Activated CD4-positive, alpha-beta T cell treated with anti-CD3 and anti-CD28 coated beads, Interleukin-2, amount 10 ng/mL, durations not matched to agents 24 days and 14 days (primary cell): ENCODE measurements at regions not wholly inside any gene's neighbourhood (a gene's known extent, or its start where the extent isn't known, plus 50 kb on each side); places are given as distances from the start of the nearest gene placed in this dataset.

Source experiments
- DNase-seq: peaks from one replicate; pipeline ENCODE4 v3.0.0; 2022
- H3K27ac Mint-ChIP-seq: one replicate; pipeline ENCODE4 v1.8.0; 2022; ENCODE audit warnings: mild to moderate bottlenecking, mixed read lengths
- H3K27me3 Mint-ChIP-seq: one replicate; pipeline ENCODE4 v1.8.0; 2022; ENCODE audit warnings: mixed read lengths
- H3K36me3 Mint-ChIP-seq: one replicate; pipeline ENCODE4 v1.8.0; 2022; ENCODE audit warnings: low read depth, mild to moderate bottlenecking, mixed read lengths
- H3K4me1 Mint-ChIP-seq: one replicate; pipeline ENCODE4 v1.8.0; 2021; ENCODE audit warnings: mixed read lengths
- H3K4me3 Mint-ChIP-seq: one replicate; pipeline ENCODE4 v1.8.0; 2022; ENCODE audit warnings: mild to moderate bottlenecking, moderate library complexity, mixed read lengths
- H3K9me3 Mint-ChIP-seq: one replicate; pipeline ENCODE4 v1.8.0; 2021; ENCODE audit warnings: mixed read lengths
- intact Hi-C: fragments of 100-400 bp; cut with micrococcal nuclease; formaldehyde crosslinking; loops from one replicate; pipeline ENCODE4 v1.15.1; 2023

DNA sequence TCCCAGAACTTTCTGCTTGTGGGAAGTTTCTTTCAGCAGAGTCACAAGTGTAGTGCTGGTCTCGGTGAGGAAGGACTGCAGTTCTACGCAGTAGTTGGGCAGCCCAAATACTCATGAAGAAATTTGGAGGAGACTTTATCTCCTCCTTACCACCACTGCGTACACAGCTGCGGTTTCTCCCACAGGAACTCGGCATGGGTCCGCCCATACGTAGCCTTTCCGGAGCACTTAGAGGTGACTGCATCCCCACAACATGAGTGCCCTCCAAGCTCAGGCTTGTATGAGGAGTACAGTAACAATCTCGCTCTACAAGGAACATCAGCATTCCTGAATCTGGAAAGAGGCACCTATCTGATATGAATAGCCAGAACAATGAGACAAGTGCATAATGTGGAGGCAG lies 549.2 kb upstream of the SEMA3D start:
- no peak for DNase-seq
- no peaks in the 10 kb centered on the region for H3K9me3 Mint-ChIP-seq
- H3K36me3 Mint-ChIP-seq = no peaks in the 10 kb centered on the region
- no peaks in the 10 kb centered on the region for H3K27me3 Mint-ChIP-seq
- no peak overlapping the region for H3K27ac Mint-ChIP-seq
- H3K4me3 Mint-ChIP-seq = no peak overlapping the region
- H3K4me1 Mint-ChIP-seq = no peaks in the 10 kb centered on the region
- intact Hi-C loops = no loop called here

DNA sequence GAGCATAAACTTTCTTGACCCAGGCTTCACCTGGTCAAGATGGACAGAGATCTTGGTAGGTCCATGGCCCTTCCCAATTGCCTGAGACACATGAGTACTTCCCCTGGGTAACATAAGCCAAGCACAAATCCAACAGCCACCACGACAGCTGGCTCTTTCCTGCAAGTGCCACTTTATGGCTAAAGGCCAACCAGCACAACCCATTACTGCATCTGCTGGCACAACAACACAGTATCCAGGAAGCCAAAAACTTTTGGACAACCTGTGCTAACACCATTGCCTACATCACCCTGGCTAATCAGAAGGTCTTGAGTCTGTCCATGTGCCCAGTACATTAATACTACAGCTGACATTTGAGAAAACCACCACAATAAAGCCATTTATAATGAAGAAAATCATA lies 548.0 kb upstream of the SEMA3D start:
- H3K27ac Mint-ChIP-seq = no peak overlapping the region
- no peaks in the 10 kb centered on the region for H3K9me3 Mint-ChIP-seq
- no peaks in the 10 kb centered on the region for H3K27me3 Mint-ChIP-seq
- no peak for DNase-seq
- H3K4me3 Mint-ChIP-seq = no peak overlapping the region
- no peaks in the 10 kb centered on the region for H3K36me3 Mint-ChIP-seq
- H3K4me1 Mint-ChIP-seq = no peaks in the 10 kb centered on the region
- intact Hi-C loops = no loop called here

GRCh38 chr7:85733169-85733915 lies 546.5 kb upstream of the SEMA3D start:
- intact Hi-C loops = no loop called here
- Mint-ChIP-seq H3K27ac (no peak overlapping the region), H3K4me3 (no peak overlapping the region), H3K9me3 (no peaks in the 10 kb centered on the region), H3K4me1 (no peaks in the 10 kb centered on the region), H3K27me3 (no peaks in the 10 kb centered on the region), H3K36me3 (no peaks in the 10 kb centered on the region)
- DNase-seq = no peak

- no peak overlapping the region for H3K4me3 Mint-ChIP-seq
- no peaks in the 10 kb centered on the region for H3K4me1 Mint-ChIP-seq
- no peak overlapping the region for H3K27ac Mint-ChIP-seq
- H3K9me3 Mint-ChIP-seq = no peaks in the 10 kb centered on the region
- H3K27me3 Mint-ChIP-seq = no peaks in the 10 kb centered on the region
- DNase-seq = no peak
- no peaks in the 10 kb centered on the region for H3K36me3 Mint-ChIP-seq
- intact Hi-C loops = no loop called here
These were observed 543.2 kb upstream of the SEMA3D start for GRCh38 chr7:85730012-85730411.

- intact Hi-C loops = no loop called here
- no peaks in the 10 kb centered on the region for H3K36me3 Mint-ChIP-seq
- no peak for DNase-seq
- no peak overlapping the region for H3K27ac Mint-ChIP-seq
- H3K4me1 Mint-ChIP-seq = no peaks in the 10 kb centered on the region
- no peaks in the 10 kb centered on the region for H3K27me3 Mint-ChIP-seq
- H3K9me3 Mint-ChIP-seq = no peaks in the 10 kb centered on the region
- no peak overlapping the region for H3K4me3 Mint-ChIP-seq
These were observed 538.2 kb upstream of the SEMA3D start for GRCh38 chr7:85725026-85725425.

GRCh38 chr7:85719981-85720953 lies 533.4 kb upstream of the SEMA3D start:
- intact Hi-C loops = no loop called here
- H3K4me3 Mint-ChIP-seq = no peak overlapping the region
- H3K36me3 Mint-ChIP-seq = no peaks in the 10 kb centered on the region

DNA sequence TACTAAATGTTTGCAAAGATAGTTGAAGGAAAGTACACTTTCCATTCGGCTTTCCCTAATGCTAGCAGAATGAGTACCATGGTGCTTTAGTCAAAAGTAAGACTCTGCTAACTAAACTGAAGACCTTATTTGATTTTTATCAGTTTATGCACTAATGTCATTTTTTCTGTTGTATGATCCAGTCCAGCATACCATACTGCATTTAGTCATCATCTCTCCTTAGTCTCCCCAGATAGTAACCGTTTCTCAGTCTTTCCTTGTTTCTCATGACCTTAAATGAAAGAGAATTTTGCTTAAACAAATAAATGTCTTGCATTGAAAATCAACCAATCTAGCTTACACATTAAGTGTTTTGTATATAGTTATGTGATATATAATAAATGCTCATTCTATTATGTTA lies 529.5 kb upstream of the SEMA3D start:
- no peaks in the 10 kb centered on the region for H3K4me1 Mint-ChIP-seq
- H3K9me3 Mint-ChIP-seq = no peaks in the 10 kb centered on the region
- no peak overlapping the region for H3K4me3 Mint-ChIP-seq
- intact Hi-C loops = no loop called here
- H3K36me3 Mint-ChIP-seq = no peaks in the 10 kb centered on the region
- DNase-seq = no peak
- H3K27ac Mint-ChIP-seq = no peak overlapping the region
- no peaks in the 10 kb centered on the region for H3K27me3 Mint-ChIP-seq

More at GRCh38 chr7:85719981-85720953, 533.4 kb upstream of the SEMA3D start:
- no peaks in the 10 kb centered on the region for H3K4me1 Mint-ChIP-seq
- no peak for DNase-seq
- no peaks in the 10 kb centered on the region for H3K9me3 Mint-ChIP-seq
- no peaks in the 10 kb centered on the region for H3K27me3 Mint-ChIP-seq
- H3K27ac Mint-ChIP-seq = no peak overlapping the region

GRCh38 chr7:85714951-85715350 lies 528.1 kb upstream of the SEMA3D start:
- Mint-ChIP-seq H3K36me3 (no peaks in the 10 kb centered on the region), H3K4me1 (no peaks in the 10 kb centered on the region), H3K9me3 (no peaks in the 10 kb centered on the region), H3K27ac (no peak overlapping the region), H3K27me3 (no peaks in the 10 kb centered on the region), H3K4me3 (no peak overlapping the region)
- intact Hi-C loops = no loop called here
- DNase-seq = no peak

DNA sequence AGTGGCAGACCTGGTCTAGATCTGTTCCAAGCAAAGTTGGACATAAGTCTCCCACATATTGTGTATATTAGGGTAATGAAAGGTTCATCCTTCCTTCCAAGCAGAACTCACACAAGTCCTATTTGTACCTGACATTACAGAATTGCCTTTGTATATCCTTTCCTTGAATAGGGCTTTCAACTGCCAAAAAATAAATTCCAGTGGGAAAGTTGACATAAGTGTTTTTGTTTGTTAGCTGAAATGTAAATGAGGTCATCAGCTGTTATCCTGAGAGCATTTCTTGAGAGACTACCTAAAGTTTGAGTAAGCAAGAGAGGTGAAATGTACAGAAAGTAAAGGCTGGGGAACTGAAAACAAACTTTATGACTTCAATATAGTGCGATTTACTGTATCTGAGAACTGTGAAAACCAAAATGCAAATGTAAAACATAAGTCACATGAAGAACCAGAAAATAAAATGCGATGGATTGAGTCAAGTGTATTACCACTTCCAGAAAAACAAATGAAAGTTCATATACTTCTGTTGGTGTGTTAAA lies 527.3 kb upstream of the SEMA3D start:
- no peak for DNase-seq
- intact Hi-C loops = no loop called here
- H3K36me3 Mint-ChIP-seq = no peaks in the 10 kb centered on the region
- H3K4me3 Mint-ChIP-seq = no peak overlapping the region
- H3K27ac Mint-ChIP-seq = no peak overlapping the region
- no peaks in the 10 kb centered on the region for H3K4me1 Mint-ChIP-seq
- no peaks in the 10 kb centered on the region for H3K27me3 Mint-ChIP-seq
- H3K9me3 Mint-ChIP-seq = no peaks in the 10 kb centered on the region

GRCh38 chr7:85713171-85713570 lies 526.3 kb upstream of the SEMA3D start:
- no peak overlapping the region for H3K27ac Mint-ChIP-seq
- H3K4me3 Mint-ChIP-seq = no peak overlapping the region

DNA sequence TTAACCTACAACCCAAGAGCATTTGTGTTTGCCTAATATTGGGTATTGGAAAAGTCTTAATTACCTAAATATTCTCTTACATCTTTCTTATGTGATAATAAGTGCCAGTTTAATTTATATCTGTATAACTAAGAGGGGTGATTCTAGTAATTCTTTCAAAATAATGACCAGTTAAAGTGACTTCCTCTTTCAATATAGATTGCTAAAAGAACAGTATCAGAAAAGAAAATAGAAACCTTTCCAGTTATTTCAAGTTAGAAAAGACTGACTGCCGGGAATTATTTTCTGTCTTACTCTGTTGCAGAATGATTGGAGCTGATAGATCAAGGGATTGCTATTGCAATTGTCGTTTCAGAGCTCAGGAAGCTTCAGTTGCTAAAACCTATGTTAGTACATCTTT lies 525.0 kb upstream of the SEMA3D start:
- H3K27me3 Mint-ChIP-seq = no peaks in the 10 kb centered on the region
- H3K4me1 Mint-ChIP-seq = no peaks in the 10 kb centered on the region
- no peak for DNase-seq

More at GRCh38 chr7:85713171-85713570, 526.3 kb upstream of the SEMA3D start:
- Mint-ChIP-seq H3K9me3 (no peaks in the 10 kb centered on the region), H3K36me3 (no peaks in the 10 kb centered on the region), H3K4me1 (no peaks in the 10 kb centered on the region), H3K27me3 (no peaks in the 10 kb centered on the region)
- intact Hi-C loops = no loop called here
- no peak for DNase-seq

GRCh38 chr7:85710960-85711359 lies 524.1 kb upstream of the SEMA3D start:
- intact Hi-C loops = no loop called here
- H3K27me3 Mint-ChIP-seq = no peaks in the 10 kb centered on the region
- no peaks in the 10 kb centered on the region for H3K9me3 Mint-ChIP-seq
- no peaks in the 10 kb centered on the region for H3K4me1 Mint-ChIP-seq
- no peak for DNase-seq
- no peak overlapping the region for H3K27ac Mint-ChIP-seq
- no peaks in the 10 kb centered on the region for H3K36me3 Mint-ChIP-seq
- no peak overlapping the region for H3K4me3 Mint-ChIP-seq

More for the DNA sequence above, 525.0 kb upstream of the SEMA3D start:
- no peaks in the 10 kb centered on the region for H3K36me3 Mint-ChIP-seq
- H3K9me3 Mint-ChIP-seq = no peaks in the 10 kb centered on the region
- no peak overlapping the region for H3K27ac Mint-ChIP-seq
- no peak overlapping the region for H3K4me3 Mint-ChIP-seq
- intact Hi-C loops = no loop called here

DNA sequence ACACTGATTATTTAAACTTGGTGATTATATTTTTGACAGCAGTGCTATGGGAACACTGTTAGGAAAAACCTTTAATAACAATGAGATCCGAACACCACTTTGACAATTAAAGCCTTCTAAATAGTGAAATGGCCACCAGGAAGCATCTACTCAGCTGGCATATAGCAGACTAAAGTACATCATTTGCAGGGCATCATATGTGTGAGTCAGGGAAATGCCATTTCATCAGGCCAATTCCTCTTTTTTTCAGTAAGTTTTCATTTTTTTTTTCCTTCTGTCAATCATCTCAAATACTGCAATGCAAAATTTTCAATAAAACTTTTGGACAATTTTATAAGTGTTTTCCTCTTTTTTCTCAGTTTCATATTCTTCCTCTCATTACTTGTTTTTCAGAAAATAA lies 521.4 kb upstream of the SEMA3D start:
- no peak overlapping the region for H3K27ac Mint-ChIP-seq
- no peak for DNase-seq
- H3K4me1 Mint-ChIP-seq = no peaks in the 10 kb centered on the region
- no peaks in the 10 kb centered on the region for H3K36me3 Mint-ChIP-seq
- intact Hi-C loops = no loop called here
- H3K27me3 Mint-ChIP-seq = no peaks in the 10 kb centered on the region
- no peak overlapping the region for H3K4me3 Mint-ChIP-seq
- H3K9me3 Mint-ChIP-seq = no peaks in the 10 kb centered on the region

DNA sequence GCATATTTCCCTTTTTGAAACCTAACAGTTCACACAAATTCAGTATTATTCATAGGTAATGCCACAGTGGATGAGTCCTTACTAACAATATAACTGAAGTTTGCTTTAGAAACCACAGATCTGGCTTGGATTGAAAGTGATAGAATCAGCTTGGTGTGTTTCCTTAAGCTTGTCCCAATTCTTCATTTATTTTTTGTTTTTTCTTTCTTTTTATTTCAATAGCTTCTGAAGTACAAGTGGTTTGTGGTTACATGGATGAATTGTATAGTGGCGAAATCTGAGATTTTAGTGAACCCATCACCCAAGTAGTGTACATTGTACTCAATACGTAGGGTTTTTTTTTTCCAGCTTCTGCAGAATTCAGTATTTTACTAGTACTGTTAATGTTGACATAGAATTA lies 518.2 kb upstream of the SEMA3D start:
- H3K4me1 Mint-ChIP-seq = no peaks in the 10 kb centered on the region
- H3K4me3 Mint-ChIP-seq = no peak overlapping the region
- H3K27me3 Mint-ChIP-seq = no peaks in the 10 kb centered on the region
- H3K27ac Mint-ChIP-seq = no peak overlapping the region
- H3K9me3 Mint-ChIP-seq = no peaks in the 10 kb centered on the region
- no peaks in the 10 kb centered on the region for H3K36me3 Mint-ChIP-seq
- intact Hi-C loops = no loop called here
- DNase-seq = no peak
